ENCODE measurements at regions not wholly inside any gene's neighbourhood (a gene's known extent, or its start where the extent isn't known, plus 50 kb on each side); places are given as distances from the start of the nearest gene placed in this dataset.

DNA sequence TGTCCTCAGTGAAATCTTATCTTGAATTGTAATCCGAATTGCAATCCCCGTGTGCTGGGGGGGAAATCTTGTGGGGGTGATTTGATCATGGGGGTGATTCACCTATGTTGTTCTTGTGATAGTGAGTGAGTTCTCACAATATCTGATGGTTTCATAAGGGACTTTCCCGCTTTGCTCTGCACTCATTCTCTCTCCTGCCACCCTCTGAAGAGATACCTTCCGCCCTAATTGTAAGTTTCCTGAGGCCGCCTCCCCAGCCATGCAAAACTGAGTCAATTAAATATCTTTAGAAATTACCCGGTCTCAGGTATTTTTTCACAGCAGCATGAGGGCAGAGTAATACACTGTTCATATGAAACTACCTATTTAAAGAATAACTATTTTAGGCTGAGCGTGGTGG, 304.1 kb upstream of the EPHA6 start:
- TF ChIP-seq POLR2A (IDR thresholded peaks at IDR 0.05), result no peak
- TF ChIP-seq, protein P1, sequence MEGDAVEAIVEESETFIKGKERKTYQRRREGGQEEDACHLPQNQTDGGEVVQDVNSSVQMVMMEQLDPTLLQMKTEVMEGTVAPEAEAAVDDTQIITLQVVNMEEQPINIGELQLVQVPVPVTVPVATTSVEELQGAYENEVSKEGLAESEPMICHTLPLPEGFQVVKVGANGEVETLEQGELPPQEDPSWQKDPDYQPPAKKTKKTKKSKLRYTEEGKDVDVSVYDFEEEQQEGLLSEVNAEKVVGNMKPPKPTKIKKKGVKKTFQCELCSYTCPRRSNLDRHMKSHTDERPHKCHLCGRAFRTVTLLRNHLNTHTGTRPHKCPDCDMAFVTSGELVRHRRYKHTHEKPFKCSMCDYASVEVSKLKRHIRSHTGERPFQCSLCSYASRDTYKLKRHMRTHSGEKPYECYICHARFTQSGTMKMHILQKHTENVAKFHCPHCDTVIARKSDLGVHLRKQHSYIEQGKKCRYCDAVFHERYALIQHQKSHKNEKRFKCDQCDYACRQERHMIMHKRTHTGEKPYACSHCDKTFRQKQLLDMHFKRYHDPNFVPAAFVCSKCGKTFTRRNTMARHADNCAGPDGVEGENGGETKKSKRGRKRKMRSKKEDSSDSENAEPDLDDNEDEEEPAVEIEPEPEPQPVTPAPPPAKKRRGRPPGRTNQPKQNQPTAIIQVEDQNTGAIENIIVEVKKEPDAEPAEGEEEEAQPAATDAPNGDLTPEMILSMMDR (IDR thresholded peaks at IDR 0.05 in 4 of 5, conservative IDR thresholded peaks at IDR 0.05 in 1 of 5), result no peak

Measured in gastrocnemius medialis (tissue), 4 donors.